SK-N-SH (cell line): ENCODE measurements at regions not wholly inside any gene's neighbourhood (a gene's known extent, or its start where the extent isn't known, plus 50 kb on each side); places are given as distances from the start of the nearest gene placed in this dataset.

Source experiments
- CTCF ChIP-seq: fragments of 200-600 bp; sonication (generic); IDR thresholded peaks from 2 replicates; pipeline ENCODE4 v1.6.1; 2017; ENCODE audit warnings: antibody characterized with exemption, mild to moderate bottlenecking, moderate library complexity
- FOXM1 ChIP-seq: IDR thresholded peaks from 2 replicates; pipeline ENCODE4 v1.4.0; 2012; ENCODE audit warnings: low read depth, mild to moderate bottlenecking
- GABPA ChIP-seq: IDR thresholded peaks from 2 replicates; pipeline ENCODE4 v1.4.0; 2012; ENCODE audit warnings: low read depth, mild to moderate bottlenecking
- IRF3 ChIP-seq: fragments of 150-350 bp; IDR thresholded peaks from 2 replicates; pipeline ENCODE4 v1.6.1; 2016; ENCODE audit warnings: mild to moderate bottlenecking, low read depth, low read length
- MXI1 ChIP-seq: IDR thresholded peaks from 2 replicates; pipeline ENCODE4 v1.6.1; 2012; ENCODE audit warnings: mild to moderate bottlenecking, low read depth, low read length, improper control_type of control experiment
- PBX3 ChIP-seq: IDR thresholded peaks from 2 replicates; pipeline ENCODE4; 2012
- POLR2AphosphoS5 ChIP-seq: IDR thresholded peaks from 2 replicates; pipeline ENCODE4 v1.6.1; 2012; ENCODE audit warnings: low read depth, low read length
- RAD21 ChIP-seq: IDR thresholded peaks from 2 replicates; pipeline ENCODE4 v1.6.1; 2012; ENCODE audit warnings: mild to moderate bottlenecking, low read length
- SIN3A ChIP-seq: IDR thresholded peaks from 2 replicates; pipeline ENCODE4 v1.6.1; 2012; ENCODE audit warnings: low read depth, mild to moderate bottlenecking, low read length, moderate library complexity, borderline replicate concordance
- TAF1 ChIP-seq: IDR thresholded peaks from 2 replicates; pipeline ENCODE4 v1.6.1; 2012; ENCODE audit warnings: low read depth, mild to moderate bottlenecking, low read length, moderate library complexity, borderline replicate concordance

GRCh38 chr1:63262459-63262770, 60.0 kb upstream of the FOXD3 start:
- TF ChIP-seq TAF1 = no peak
- TF ChIP-seq RAD21 = no peak
- no peak for TF ChIP-seq CTCF
- no peak for TF ChIP-seq IRF3
- TF ChIP-seq PBX3 = no peak
- TF ChIP-seq SIN3A = no peak
- TF ChIP-seq POLR2AphosphoS5 = no peak
- TF ChIP-seq GABPA = no peak
- TF ChIP-seq MXI1 = no peak
- no peak for TF ChIP-seq FOXM1
